ENCODE measurements at regions not wholly inside any gene's neighbourhood (a gene's known extent, or its start where the extent isn't known, plus 50 kb on each side); places are given as distances from the start of the nearest gene placed in this dataset.

- TF ChIP-seq ZC3H10 (CRISPR knock-in tag; IDR thresholded peaks at IDR 0.05) (no peak), CSRNP3 (CRISPR knock-in tag; IDR thresholded peaks at IDR 0.05) (no peak), ZNF8 (CRISPR knock-in tag; IDR thresholded peaks at IDR 0.05) (no peak), PATZ1 (CRISPR knock-in tag; IDR thresholded peaks at IDR 0.05; ENCODE audit: borderline replicate concordance) (no peak), ZFP3 (CRISPR knock-in tag; IDR thresholded peaks at IDR 0.05) (no peak), OSR1 (CRISPR knock-in tag; IDR thresholded peaks at IDR 0.05) (no peak), CREB5 (CRISPR knock-in tag; IDR thresholded peaks at IDR 0.05; ENCODE audit: low read depth) (no peak), ARNTL (CRISPR knock-in tag; IDR thresholded peaks at IDR 0.05; ENCODE audit: borderline replicate concordance, low read depth) (no peak), TOX (CRISPR knock-in tag; IDR thresholded peaks at IDR 0.05; ENCODE audit: borderline replicate concordance) (no peak), POU6F1 (CRISPR knock-in tag; IDR thresholded peaks at IDR 0.05; ENCODE audit: borderline replicate concordance, low read depth) (no peak), ZNF565 (CRISPR knock-in tag; conservative IDR thresholded peaks at IDR 0.05; ENCODE audit: low read depth) (no peak), TSHZ2 (CRISPR knock-in tag; IDR thresholded peaks at IDR 0.05) (no peak)
These were observed 157.7 kb upstream of the ZNF267 start for GRCh38 chr16:31715915-31716314.

Data from SK-N-SH treated with all-trans-retinoic acid at 6 μM for 48 hours (cell line).